IMR-90 (cell line): ENCODE measurements at regions not wholly inside any gene's neighbourhood (a gene's known extent, or its start where the extent isn't known, plus 50 kb on each side); places are given as distances from the start of the nearest gene placed in this dataset.

Experiments
- ATAC-seq: fragments of 200-7000 bp; cut with Tn5 transposase; 2 replicates; pipeline ENCODE4 v1.9.1; 2020; ENCODE audit warnings: low read depth, mild to moderate bottlenecking, moderate library complexity
- BruUV-seq: library from RNA; stranded (reverse); fragments of 400-500 nt; replicated peaks from 2 replicates; lab custom pipeline; 2021; lab: Mats Ljungman, UMichigan
- CTCF ChIA-PET: fragments of 300-600 bp; formaldehyde crosslinking; extraction: SDS; loops from one replicate; lab custom pipeline; 2021; ENCODE audit warnings: antibody characterized with exemption; lab: Yijun Ruan, JAX
- POLR2A ChIA-PET: fragments of 300-600 bp; sonication (Branson Sonifier 250); formaldehyde crosslinking; loops from one replicate; lab custom pipeline; 2022; ENCODE audit warnings: antibody characterized with exemption; ENCODE audit not compliant: unreplicated experiment; lab: Charles Lee
- DNase-seq: peaks from one replicate; pipeline ENCODE4 v3.0.0; 2013
- H2AFZ ChIP-seq: replicated peaks from 2 replicates; pipeline ENCODE3; 2013; ENCODE audit warnings: low read length, mild to moderate bottlenecking; ENCODE audit not compliant: poor library complexity
- H2AK5ac ChIP-seq: 2 replicates; pipeline ENCODE4 v1.6.1; 2013; ENCODE audit warnings: low read depth, low read length, inconsistent platforms
- H2AK9ac ChIP-seq: replicated peaks from 2 replicates; pipeline ENCODE3; 2013; ENCODE audit warnings: mild to moderate bottlenecking, low read depth, low read length, moderate library complexity; ENCODE audit not compliant: poor library complexity
- H2BK120ac ChIP-seq: 2 replicates; pipeline ENCODE4 v1.6.1; 2013; ENCODE audit warnings: low read depth, low read length, inconsistent platforms
- H2BK15ac ChIP-seq: 3 replicates; pipeline ENCODE4 v1.6.1; 2013; ENCODE audit warnings: low read depth, low read length, inconsistent platforms
- H2BK20ac ChIP-seq: 2 replicates; pipeline ENCODE4 v1.6.1; 2013; ENCODE audit warnings: low read depth, mild to moderate bottlenecking, inconsistent platforms, low read length, moderate library complexity
- H2BK5ac ChIP-seq: 2 replicates; pipeline ENCODE4 v1.6.1; 2013; ENCODE audit warnings: mild to moderate bottlenecking, low read depth, low read length, inconsistent platforms; ENCODE audit not compliant: poor library complexity, severe bottlenecking
- H3K14ac ChIP-seq: replicated peaks from 2 replicates; pipeline ENCODE4 v1.6.1; 2013; ENCODE audit warnings: low read depth, low read length, inconsistent platforms
- H3K18ac ChIP-seq: 2 replicates; pipeline ENCODE4 v1.6.1; 2013; ENCODE audit warnings: low read depth, low read length, control low read depth
- H3K23ac ChIP-seq: 2 replicates; pipeline ENCODE4 v1.6.1; 2013; ENCODE audit warnings: low read depth, low read length, inconsistent platforms
- H3K27ac ChIP-seq: 2 replicates; pipeline ENCODE4 v1.5.1; 2013; ENCODE audit warnings: mild to moderate bottlenecking, control low read depth, low read length; ENCODE audit not compliant: insufficient read depth
- H3K27me3 ChIP-seq: 2 replicates; pipeline ENCODE4 v1.6.1; 2013; ENCODE audit warnings: low read length; ENCODE audit not compliant: control insufficient read depth, insufficient read depth
- H3K36me3 ChIP-seq: 2 replicates; pipeline ENCODE4 v1.6.1; 2013; ENCODE audit warnings: low read length, mixed read lengths; ENCODE audit not compliant: control insufficient read depth, insufficient read depth
- H3K4ac ChIP-seq: 2 replicates; pipeline ENCODE4 v1.6.1; 2013; ENCODE audit warnings: low read depth, low read length, inconsistent platforms
- H3K4me1 ChIP-seq: 2 replicates; pipeline ENCODE4 v1.6.1; 2013; ENCODE audit warnings: low read length, mixed read lengths; ENCODE audit not compliant: control insufficient read depth, insufficient read depth
- H3K4me2 ChIP-seq: 2 replicates; pipeline ENCODE4 v1.6.1; 2013; ENCODE audit warnings: low read depth, mild to moderate bottlenecking, control low read depth, low read length, moderate library complexity
- H3K4me3 ChIP-seq: 2 replicates; pipeline ENCODE4 v1.5.1; 2013; ENCODE audit warnings: low read depth, mild to moderate bottlenecking, control low read depth, low read length, moderate library complexity; ENCODE audit not compliant: insufficient read depth
- H3K56ac ChIP-seq: 2 replicates; pipeline ENCODE4 v1.6.1; 2013; ENCODE audit warnings: low read length, inconsistent platforms; ENCODE audit not compliant: insufficient read depth; ENCODE audit errors: extremely low read depth
- H3K79me1 ChIP-seq, 2 experiments: 2 replicates each; pipeline ENCODE4 v1.6.1; 2013; ENCODE audit warnings: low read length in 2 of 2, inconsistent platforms in 1 of 2, low read depth in 1 of 2
- H3K9ac ChIP-seq: 2 replicates; pipeline ENCODE4 v1.6.1; 2013; ENCODE audit warnings: low read depth, low read length, control low read depth
- H3K9me1 ChIP-seq: 2 replicates; pipeline ENCODE4 v1.6.1; 2013; ENCODE audit warnings: low read length, inconsistent platforms; ENCODE audit not compliant: insufficient read depth
- H3K9me3 ChIP-seq: 2 replicates; pipeline ENCODE4 v1.6.1; 2013; ENCODE audit warnings: low read length; ENCODE audit not compliant: control insufficient read depth, insufficient read depth
- H4K20me1 ChIP-seq: 2 replicates; pipeline ENCODE4 v1.6.1; 2013; ENCODE audit warnings: low read length, inconsistent platforms; ENCODE audit not compliant: insufficient read depth
- H4K5ac ChIP-seq: 2 replicates; pipeline ENCODE4 v1.6.1; 2013; ENCODE audit warnings: mild to moderate bottlenecking, low read depth, low read length, control low read depth
- H4K8ac ChIP-seq, 2 experiments: 2 replicates each; pipeline ENCODE4 v1.6.1; 2013; ENCODE audit warnings: low read depth in 2 of 2, low read length in 2 of 2, control low read depth in 1 of 2, inconsistent platforms in 1 of 2
- H4K91ac ChIP-seq: 2 replicates; pipeline ENCODE4 v1.6.1; 2013; ENCODE audit warnings: low read depth, low read length, inconsistent platforms; ENCODE audit not compliant: insufficient read depth
- BHLHE40 ChIP-seq: fragments of 150-350 bp; IDR thresholded peaks from 2 replicates; pipeline ENCODE4 v1.6.1; 2016; ENCODE audit warnings: mild to moderate bottlenecking, low read depth, low read length
- CEBPB ChIP-seq: IDR thresholded peaks from 2 replicates; pipeline ENCODE4 v1.6.1; 2012; ENCODE audit warnings: low read depth, low read length, improper control_type of control experiment
- CHD1 ChIP-seq: IDR thresholded peaks from 2 replicates; pipeline ENCODE4 v1.6.1; 2012; ENCODE audit warnings: low read depth, low read length, improper control_type of control experiment
- FOS ChIP-seq: fragments of 150-350 bp; IDR thresholded peaks from 2 replicates; pipeline ENCODE4 v1.6.1; 2016; ENCODE audit warnings: low read depth, low read length
- MAFK ChIP-seq: IDR thresholded peaks from 2 replicates; pipeline ENCODE4 v1.6.1; 2012; ENCODE audit warnings: low read depth, low read length, improper control_type of control experiment
- MAZ ChIP-seq: IDR thresholded peaks from 2 replicates; pipeline ENCODE4 v1.6.1; 2012; ENCODE audit warnings: low read depth, mild to moderate bottlenecking, low read length, improper control_type of control experiment, moderate library complexity, borderline replicate concordance
- MXI1 ChIP-seq: IDR thresholded peaks from 2 replicates; pipeline ENCODE4 v1.6.1; 2012; ENCODE audit warnings: low read depth, mild to moderate bottlenecking, low read length, moderate library complexity, borderline replicate concordance
- NFE2L2 ChIP-seq: fragments of 150-350 bp; IDR thresholded peaks from 2 replicates; pipeline ENCODE4 v1.6.1; 2016; ENCODE audit warnings: low read depth, mild to moderate bottlenecking, low read length
- RAD21 ChIP-seq: IDR thresholded peaks from 2 replicates; pipeline ENCODE4 v1.6.1; 2012; ENCODE audit warnings: low read length, improper control_type of control experiment
- RCOR1 ChIP-seq: IDR thresholded peaks from 2 replicates; pipeline ENCODE4 v1.6.1; 2012; ENCODE audit warnings: mild to moderate bottlenecking, low read length, improper control_type of control experiment; ENCODE audit not compliant: insufficient replicate concordance
- RFX5 ChIP-seq: IDR thresholded peaks from 2 replicates; pipeline ENCODE4 v1.8.0; 2012; ENCODE audit warnings: low read depth, mild to moderate bottlenecking, low read length, moderate library complexity
- SMC3 ChIP-seq: fragments of 150-350 bp; IDR thresholded peaks from 2 replicates; pipeline ENCODE4 v1.6.1; 2016; ENCODE audit warnings: low read depth, mild to moderate bottlenecking, antibody characterized with exemption, low read length, moderate library complexity
- WGBS, 2 experiments: methylation state at CpG; one replicate each; pipeline versions ENCODE4 v1.1.5 to v1.1.7; 2013; ENCODE audit warnings: missing lambda C conversion rate in 2 of 2; ENCODE audit not compliant: insufficient read length in 1 of 2; ENCODE audit errors: extremely low coverage in 2 of 2; 5-methylcytosine and 5-hydroxymethylcytosine counted together
- dilution Hi-C: fragments of 300-500 bp; cut with HindIII; formaldehyde crosslinking; loops from one replicate; pipeline ENCODE4 v1.14.3; 2018; ENCODE audit warnings: low sequenced_read_pairs; ENCODE audit not compliant: unreplicated experiment
- in situ Hi-C: fragments of 300-500 bp; cut with MboI; formaldehyde crosslinking; loops from 3 replicates; pipeline ENCODE4 v1.14.3; 2019; ENCODE audit warnings: low sequenced_read_pairs, inconsistent platforms, mixed read lengths
- intact Hi-C: fragments of 100-400 bp; cut with micrococcal nuclease; formaldehyde crosslinking; loops from 2 replicates; pipeline ENCODE4 v1.10.0; 2022
- TF ChIP-seq, protein P1 (sequence below): fragments of 150-350 bp; IDR thresholded peaks from 2 replicates; pipeline ENCODE4 v1.6.1; 2017; ENCODE audit warnings: mild to moderate bottlenecking, antibody characterized with exemption, low read length, low read depth
- TF ChIP-seq, protein P2 (sequence below): conservative IDR thresholded peaks from 2 replicates; pipeline ENCODE4 v1.5.1; 2012; ENCODE audit warnings: mild to moderate bottlenecking, low read depth, low read length, improper control_type of control experiment

DNA sequence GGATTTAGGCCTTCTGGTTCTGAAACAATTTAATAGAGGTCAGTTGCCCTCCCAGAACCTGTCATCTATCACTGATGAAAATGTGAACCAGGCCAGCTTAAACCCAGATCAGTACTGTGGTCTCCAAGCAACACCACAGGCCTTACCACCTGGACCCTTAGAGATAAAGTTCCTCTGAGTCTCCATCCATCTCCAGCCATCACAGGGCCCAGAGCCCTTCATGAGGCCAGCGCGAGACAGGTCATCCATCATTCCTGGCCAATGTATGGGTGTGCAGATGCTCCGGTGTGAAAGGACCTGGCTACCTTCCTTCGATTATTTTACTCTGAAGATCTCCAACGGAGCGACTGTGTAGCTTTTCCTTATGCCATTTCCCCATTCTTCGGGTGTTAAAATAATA is 322.7 kb upstream of the SOX11 start:
- no peak overlapping the region for H4K8ac ChIP-seq
- in situ Hi-C loops, result no loop called here
- no peak overlapping the region for H4K5ac ChIP-seq

More for the DNA sequence above, 322.7 kb upstream of the SOX11 start:
- no peak overlapping the region for H2AFZ ChIP-seq
- no peak overlapping the region for H3K4ac ChIP-seq
- H2BK20ac ChIP-seq, result no peak overlapping the region
- ChIA-PET POLR2A (no interaction called here), CTCF (no interaction called here)
- dilution Hi-C loops, result no loop called here
- H3K4me1 ChIP-seq, result no peaks in the 10 kb centered on the region
- no peak overlapping the region for H3K4me3 ChIP-seq
- no peaks in the 10 kb centered on the region for H3K27me3 ChIP-seq
- no peak overlapping the region for H3K27ac ChIP-seq
- intact Hi-C loops, result no loop called here
- H2AK9ac ChIP-seq, result no peak overlapping the region
- H3K4me2 ChIP-seq, result no peak overlapping the region
- H3K9me3 ChIP-seq, result 0 out of 2 replicates have a peak, but pooled peaks cover 11% of the 10 kb centered on the region
- no peak overlapping the region for H3K18ac ChIP-seq
- no peaks in the 10 kb centered on the region for H3K36me3 ChIP-seq
- no peaks in the 10 kb centered on the region for H3K9me1 ChIP-seq
- ATAC-seq (no peak), DNase-seq (no peak)
- no peak overlapping the region for H4K91ac ChIP-seq
- no CpG with 5 or more reads among the region's 7 CpGs for WGBS, 2 experiments
- H3K79me1 ChIP-seq, result no peaks in the 10 kb centered on the region
- H3K23ac ChIP-seq, result no peak overlapping the region
- H3K14ac ChIP-seq, result no peak overlapping the region
- TF ChIP-seq RAD21 (no peak), NFE2L2 (no peak), FOS (no peak), MAFK (no peak), BHLHE40 (no peak), RCOR1 (no peak), MAZ (no peak), CHD1 (no peak), RFX5 (no peak), MXI1 (no peak), CEBPB (no peak), SMC3 (no peak)
- TF ChIP-seq, protein P1, sequence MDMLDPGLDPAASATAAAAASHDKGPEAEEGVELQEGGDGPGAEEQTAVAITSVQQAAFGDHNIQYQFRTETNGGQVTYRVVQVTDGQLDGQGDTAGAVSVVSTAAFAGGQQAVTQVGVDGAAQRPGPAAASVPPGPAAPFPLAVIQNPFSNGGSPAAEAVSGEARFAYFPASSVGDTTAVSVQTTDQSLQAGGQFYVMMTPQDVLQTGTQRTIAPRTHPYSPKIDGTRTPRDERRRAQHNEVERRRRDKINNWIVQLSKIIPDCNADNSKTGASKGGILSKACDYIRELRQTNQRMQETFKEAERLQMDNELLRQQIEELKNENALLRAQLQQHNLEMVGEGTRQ, result no peak
- TF ChIP-seq, protein P2, sequence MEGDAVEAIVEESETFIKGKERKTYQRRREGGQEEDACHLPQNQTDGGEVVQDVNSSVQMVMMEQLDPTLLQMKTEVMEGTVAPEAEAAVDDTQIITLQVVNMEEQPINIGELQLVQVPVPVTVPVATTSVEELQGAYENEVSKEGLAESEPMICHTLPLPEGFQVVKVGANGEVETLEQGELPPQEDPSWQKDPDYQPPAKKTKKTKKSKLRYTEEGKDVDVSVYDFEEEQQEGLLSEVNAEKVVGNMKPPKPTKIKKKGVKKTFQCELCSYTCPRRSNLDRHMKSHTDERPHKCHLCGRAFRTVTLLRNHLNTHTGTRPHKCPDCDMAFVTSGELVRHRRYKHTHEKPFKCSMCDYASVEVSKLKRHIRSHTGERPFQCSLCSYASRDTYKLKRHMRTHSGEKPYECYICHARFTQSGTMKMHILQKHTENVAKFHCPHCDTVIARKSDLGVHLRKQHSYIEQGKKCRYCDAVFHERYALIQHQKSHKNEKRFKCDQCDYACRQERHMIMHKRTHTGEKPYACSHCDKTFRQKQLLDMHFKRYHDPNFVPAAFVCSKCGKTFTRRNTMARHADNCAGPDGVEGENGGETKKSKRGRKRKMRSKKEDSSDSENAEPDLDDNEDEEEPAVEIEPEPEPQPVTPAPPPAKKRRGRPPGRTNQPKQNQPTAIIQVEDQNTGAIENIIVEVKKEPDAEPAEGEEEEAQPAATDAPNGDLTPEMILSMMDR, result no peak
- no peak overlapping the region for H3K9ac ChIP-seq
- H3K56ac ChIP-seq, result no peak overlapping the region
- H2BK5ac ChIP-seq, result no peak overlapping the region
- H2BK15ac ChIP-seq, result no peak overlapping the region
- H4K20me1 ChIP-seq, result no peaks in the 10 kb centered on the region
- no TSS peak for BruUV-seq
- H2BK120ac ChIP-seq, result no peak overlapping the region
- H2AK5ac ChIP-seq, result no peak overlapping the region
